GM23338 (cell line): ENCODE measurements at regions not wholly inside any gene's neighbourhood (a gene's known extent, or its start where the extent isn't known, plus 50 kb on each side); places are given as distances from the start of the nearest gene placed in this dataset.

Experiments used
- ATAC-seq: fragments of 200-7000 bp; cut with Tn5 transposase; 3 replicates; pipeline ENCODE4 v1.9.1; 2020
- DNase-seq: peaks from one replicate; pipeline ENCODE4 v3.0.0-alpha.2; 2015; ENCODE audit warnings: low spot score
- H2AFZ ChIP-seq: fragments of 200-600 bp; sonication (generic); 2 replicates; pipeline ENCODE4 v1.8.0; 2016; ENCODE audit warnings: antibody characterized with exemption, mild to moderate bottlenecking, moderate library complexity
- H3F3A ChIP-seq: fragments of 200-600 bp; sonication (generic); replicated peaks from 2 replicates; pipeline ENCODE4 v1.8.0; 2017; ENCODE audit warnings: antibody characterized with exemption, mixed run types, low read depth
- H3K27ac ChIP-seq: fragments of 200-600 bp; sonication (generic); 2 replicates; pipeline ENCODE4 v1.6.1; 2016; ENCODE audit warnings: low read depth
- H3K27me3 ChIP-seq: fragments of 200-600 bp; sonication (generic); 2 replicates; pipeline ENCODE4 v1.8.0; 2016; ENCODE audit warnings: mild to moderate bottlenecking, mixed run types, moderate library complexity; ENCODE audit not compliant: insufficient read depth
- H3K36me3 ChIP-seq: fragments of 200-600 bp; sonication (generic); 2 replicates; pipeline ENCODE4 v1.8.0; 2016; ENCODE audit warnings: mild to moderate bottlenecking; ENCODE audit not compliant: insufficient read depth
- H3K4me1 ChIP-seq: fragments of 200-600 bp; sonication (generic); 2 replicates; pipeline ENCODE4 v1.8.0; 2016; ENCODE audit warnings: mild to moderate bottlenecking, moderate library complexity; ENCODE audit not compliant: insufficient read depth
- H3K4me2 ChIP-seq: fragments of 200-600 bp; sonication (generic); 2 replicates; pipeline ENCODE4 v1.7.1; 2017; ENCODE audit warnings: mixed run types
- H3K4me3 ChIP-seq: fragments of 200-600 bp; sonication (generic); 2 replicates; pipeline ENCODE4 v1.6.1; 2016; ENCODE audit warnings: mixed run types
- H3K79me2 ChIP-seq: fragments of 200-600 bp; sonication (generic); replicated peaks from 2 replicates; pipeline ENCODE4 v1.8.0; 2017; ENCODE audit warnings: mild to moderate bottlenecking; ENCODE audit not compliant: insufficient read depth
- H3K9me2 ChIP-seq: fragments of 200-600 bp; sonication (generic); 2 replicates; pipeline ENCODE4 v1.8.0; 2017; ENCODE audit not compliant: insufficient read depth
- H4K20me1 ChIP-seq: fragments of 200-600 bp; sonication (generic); replicated peaks from 2 replicates; pipeline ENCODE4 v1.8.0; 2017; ENCODE audit warnings: mild to moderate bottlenecking; ENCODE audit not compliant: insufficient read depth
- H3K27ac Mint-ChIP-seq: 2 replicates; pipeline ENCODE4 v1.8.0; 2020; ENCODE audit warnings: inconsistent platforms, mild to moderate bottlenecking, moderate library complexity, mixed read lengths
- H3K27me3 Mint-ChIP-seq: 3 replicates; pipeline ENCODE4 v1.8.0; 2022; ENCODE audit warnings: low read depth, mild to moderate bottlenecking, moderate library complexity, mixed read lengths, inconsistent platforms; ENCODE audit not compliant: insufficient read depth, poor library complexity
- H3K36me3 Mint-ChIP-seq: 3 replicates; pipeline ENCODE4 v1.8.0; 2021; ENCODE audit warnings: low read depth, mild to moderate bottlenecking, inconsistent platforms, moderate library complexity, mixed read lengths
- H3K4me1 Mint-ChIP-seq: 3 replicates; pipeline ENCODE4 v1.8.0; 2020; ENCODE audit warnings: mild to moderate bottlenecking, inconsistent platforms, mixed read lengths
- H3K4me3 Mint-ChIP-seq: 3 replicates; pipeline ENCODE4 v1.8.0; 2021; ENCODE audit warnings: moderate library complexity, mild to moderate bottlenecking, inconsistent platforms, mixed read lengths
- H3K9me3 Mint-ChIP-seq: 3 replicates; pipeline ENCODE4 v1.8.0; 2020; ENCODE audit warnings: moderate library complexity, mild to moderate bottlenecking, inconsistent platforms, mixed read lengths
- CTCF ChIP-seq, 2 experiments: fragments of 200-600 bp in 1 of 2; sonication (generic) in 1 of 2; conservative IDR thresholded peaks; 2 replicates each; pipeline versions ENCODE4 v1.5.1 to v1.6.1; 2016 to 2017; ENCODE audit warnings: antibody characterized with exemption in 2 of 2, low read depth in 2 of 2, mild to moderate bottlenecking in 2 of 2, moderate library complexity in 1 of 2
- EZH2phosphoT487 ChIP-seq: fragments of 200-600 bp; sonication (generic); IDR thresholded peaks from one replicate; pipeline ENCODE4 v1.8.1; 2018; ENCODE audit warnings: antibody characterized with exemption; ENCODE audit not compliant: unreplicated experiment
- JUNB ChIP-seq: IDR thresholded peaks from one replicate; pipeline ENCODE4 v1.6.1; 2016; ENCODE audit warnings: antibody characterized with exemption; ENCODE audit not compliant: unreplicated experiment
- POLR2AphosphoS5 ChIP-seq: IDR thresholded peaks from 2 replicates; pipeline ENCODE4 v1.6.1; 2016; ENCODE audit warnings: antibody characterized with exemption, low read depth
- REST ChIP-seq: IDR thresholded peaks from one replicate; pipeline ENCODE4 v1.6.1; 2018; ENCODE audit warnings: antibody characterized with exemption; ENCODE audit not compliant: unreplicated experiment
- ZNF114 ChIP-seq: fragments of 250-450 bp; sonication (Bioruptor Pico); IDR thresholded peaks from 2 replicates; pipeline ENCODE4 v1.5.0; 2020; ENCODE audit warnings: mild to moderate bottlenecking, moderate library complexity
- ZNF331 ChIP-seq: fragments of 250-450 bp; sonication (Bioruptor Pico); IDR thresholded peaks from 2 replicates; pipeline ENCODE4 v1.5.0; 2020; ENCODE audit warnings: low read depth, mild to moderate bottlenecking, moderate library complexity
- ZNF462 ChIP-seq: fragments of 250-450 bp; sonication (Bioruptor Pico); IDR thresholded peaks from 2 replicates; pipeline ENCODE4 v1.5.0; 2020; ENCODE audit warnings: mild to moderate bottlenecking, moderate library complexity

GRCh38 chr1:198399452-198399851 lies 141.0 kb downstream of the ATP6V1G3 start:
- no peaks in the 10 kb centered on the region for H3K79me2 ChIP-seq
- H3F3A ChIP-seq, result no peaks in the 10 kb centered on the region
- H3K27me3 Mint-ChIP-seq, result no peaks in the 10 kb centered on the region
- H3K9me3 Mint-ChIP-seq, result no peaks in the 10 kb centered on the region
- H4K20me1 ChIP-seq, result no peaks in the 10 kb centered on the region
- TF ChIP-seq JUNB (no peak), EZH2phosphoT487 (no peak), CTCF (conservative IDR thresholded peaks at IDR 0.05; ENCODE audit: low read depth in 2 of 2) (no peak), ZNF114 (CRISPR knock-in tag) (no peak), REST (no peak), ZNF331 (CRISPR knock-in tag) (no peak), POLR2AphosphoS5 (no peak), ZNF462 (CRISPR knock-in tag) (no peak)
- no peaks in the 10 kb centered on the region for H3K27me3 ChIP-seq
- peaks cover 4% of the 10 kb centered on the region; the same call in 1 of the 2 replicates for H3K36me3 ChIP-seq
- H2AFZ ChIP-seq, result no peak overlapping the region
- no peak for DNase-seq
- H3K4me3 ChIP-seq, result no peak overlapping the region
- ATAC-seq, result no peak
- no peak overlapping the region for H3K4me2 ChIP-seq
- no peaks in the 10 kb centered on the region for H3K36me3 Mint-ChIP-seq
- no peak overlapping the region for H3K4me3 Mint-ChIP-seq
- no peaks in the 10 kb centered on the region for H3K4me1 Mint-ChIP-seq
- no peak overlapping the region for H3K27ac ChIP-seq
- no peaks in the 10 kb centered on the region for H3K9me2 ChIP-seq
- H3K27ac Mint-ChIP-seq, result no peak overlapping the region
- H3K4me1 ChIP-seq, result peaks cover 5% of the 10 kb centered on the region
